ENCODE measurements at regions not wholly inside any gene's neighbourhood (a gene's known extent, or its start where the extent isn't known, plus 50 kb on each side); places are given as distances from the start of the nearest gene placed in this dataset.
"Not testable (repeated sequence)": the region's sequence is repeated elsewhere in the genome, so short reads cannot be mapped to it uniquely, and the experiment has no call there.

GRCh38 chr7:45294559-45294958 lies 137.0 kb downstream of the RAMP3 start:
- ATAC-seq = no peak
- H3K9me3 Mint-ChIP-seq = peaks cover 8% of the 10 kb centered on the region
- DNase-seq = no peak
- H3K4me1 Mint-ChIP-seq = no peaks in the 10 kb centered on the region
- H3K4me3 Mint-ChIP-seq = no peak overlapping the region
- H3K27ac Mint-ChIP-seq = no peak overlapping the region
- no peaks in the 10 kb centered on the region for H3K36me3 Mint-ChIP-seq (ENCODE audit: low read depth)
- peaks cover 18% of the 10 kb centered on the region for H3K27me3 Mint-ChIP-seq

GRCh38 chr7:45295222-45295621 lies 137.6 kb downstream of the RAMP3 start:
- no peak for ATAC-seq
- Mint-ChIP-seq H3K4me3 (no peak overlapping the region), H3K36me3 (ENCODE audit: low read depth) (no peaks in the 10 kb centered on the region), H3K27ac (no peak overlapping the region), H3K4me1 (no peaks in the 10 kb centered on the region), H3K9me3 (peaks cover 3% of the 10 kb centered on the region), H3K27me3 (peaks cover 21% of the 10 kb centered on the region)
- DNase-seq = no peak

- Mint-ChIP-seq H3K4me1 (no peaks in the 10 kb centered on the region), H3K4me3 (no peak overlapping the region), H3K27me3 (peaks cover 30% of the 10 kb centered on the region), H3K36me3 (ENCODE audit: low read depth) (no peaks in the 10 kb centered on the region), H3K9me3 (no peaks in the 10 kb centered on the region), H3K27ac (no peak overlapping the region)
- DNase-seq (no peak), ATAC-seq (no peak)
These were observed 139.2 kb downstream of the RAMP3 start for GRCh38 chr7:45296748-45297147.

GRCh38 chr7:45306752-45307305 lies 149.2 kb downstream of the RAMP3 start:
- Mint-ChIP-seq H3K4me1 (no peaks in the 10 kb centered on the region), H3K27me3 (peaks cover 3% of the 10 kb centered on the region), H3K9me3 (peaks cover 15% of the 10 kb centered on the region), H3K36me3 (ENCODE audit: low read depth) (no peaks in the 10 kb centered on the region), H3K4me3 (no peak overlapping the region), H3K27ac (no peak overlapping the region)
- ATAC-seq (no peak), DNase-seq (no peak)

- DNase-seq = no peak
- H3K27ac Mint-ChIP-seq = no peak overlapping the region
- peaks cover 24% of the 10 kb centered on the region for H3K9me3 Mint-ChIP-seq
- H3K4me3 Mint-ChIP-seq = no peak overlapping the region
- ATAC-seq = no peak
- no peaks in the 10 kb centered on the region for H3K4me1 Mint-ChIP-seq
- peaks cover 4% of the 10 kb centered on the region for H3K36me3 Mint-ChIP-seq (ENCODE audit: low read depth)
- peaks cover 17% of the 10 kb centered on the region for H3K27me3 Mint-ChIP-seq
These were observed 154.0 kb downstream of the RAMP3 start for GRCh38 chr7:45311597-45311996.

GRCh38 chr7:45315512-45315911 lies 157.9 kb downstream of the RAMP3 start:
- Mint-ChIP-seq H3K27me3 (peaks cover 27% of the 10 kb centered on the region), H3K9me3 (peaks cover 27% of the 10 kb centered on the region)
- not testable (repeated sequence) for H3K27ac Mint-ChIP-seq; H3K4me1 Mint-ChIP-seq; ATAC-seq; H3K4me3 Mint-ChIP-seq; DNase-seq; H3K36me3 Mint-ChIP-seq (ENCODE audit: low read depth)

GRCh38 chr7:45324683-45325237 lies 167.2 kb downstream of the RAMP3 start:
- Mint-ChIP-seq H3K9me3 (peaks cover 9% of the 10 kb centered on the region), H3K27ac (no peak overlapping the region), H3K4me1 (no peaks in the 10 kb centered on the region), H3K36me3 (ENCODE audit: low read depth) (no peaks in the 10 kb centered on the region), H3K27me3 (peaks cover 3% of the 10 kb centered on the region), H3K4me3 (no peak overlapping the region)
- no peak for DNase-seq
- ATAC-seq = no peak

- ATAC-seq (no peak), DNase-seq (no peak)
- H3K4me3 Mint-ChIP-seq = no peak overlapping the region
- no peak overlapping the region for H3K27ac Mint-ChIP-seq
- H3K9me3 Mint-ChIP-seq = peaks cover 4% of the 10 kb centered on the region
- no peaks in the 10 kb centered on the region for H3K4me1 Mint-ChIP-seq
- no peaks in the 10 kb centered on the region for H3K36me3 Mint-ChIP-seq (ENCODE audit: low read depth)
- H3K27me3 Mint-ChIP-seq = peaks cover 3% of the 10 kb centered on the region
These were observed 167.8 kb downstream of the RAMP3 start for GRCh38 chr7:45325378-45325777.

GRCh38 chr7:45328403-45328981 lies 170.9 kb downstream of the RAMP3 start:
- no peaks in the 10 kb centered on the region for H3K4me1 Mint-ChIP-seq
- H3K27ac Mint-ChIP-seq = no peak overlapping the region
- peaks cover 21% of the 10 kb centered on the region for H3K9me3 Mint-ChIP-seq

GRCh38 chr7:45331563-45331962 lies 174.0 kb downstream of the RAMP3 start:
- DNase-seq (no peak), ATAC-seq (no peak)
- H3K27ac Mint-ChIP-seq = no peak overlapping the region
- H3K27me3 Mint-ChIP-seq = peaks cover 24% of the 10 kb centered on the region
- H3K4me3 Mint-ChIP-seq = no peak overlapping the region
- no peaks in the 10 kb centered on the region for H3K36me3 Mint-ChIP-seq (ENCODE audit: low read depth)
- peaks cover 24% of the 10 kb centered on the region for H3K9me3 Mint-ChIP-seq
- H3K4me1 Mint-ChIP-seq = no peaks in the 10 kb centered on the region

More at GRCh38 chr7:45328403-45328981, 170.9 kb downstream of the RAMP3 start:
- DNase-seq = no peak
- ATAC-seq = no peak
- Mint-ChIP-seq H3K27me3 (peaks cover 8% of the 10 kb centered on the region), H3K4me3 (no peak overlapping the region), H3K36me3 (ENCODE audit: low read depth) (no peaks in the 10 kb centered on the region)

GRCh38 chr7:45335024-45335423 lies 177.4 kb downstream of the RAMP3 start:
- ATAC-seq; H3K4me3 Mint-ChIP-seq; H3K27ac Mint-ChIP-seq; H3K36me3 Mint-ChIP-seq (ENCODE audit: low read depth); DNase-seq; H3K4me1 Mint-ChIP-seq: not testable (repeated sequence)
- Mint-ChIP-seq H3K9me3 (peaks cover 21% of the 10 kb centered on the region), H3K27me3 (peaks cover 27% of the 10 kb centered on the region)

GRCh38 chr7:45342236-45342635 lies 184.6 kb downstream of the RAMP3 start:
- Mint-ChIP-seq H3K27me3 (peaks cover 5% of the 10 kb centered on the region), H3K4me1 (no peaks in the 10 kb centered on the region), H3K4me3 (no peak overlapping the region), H3K27ac (no peak overlapping the region), H3K9me3 (no peaks in the 10 kb centered on the region), H3K36me3 (ENCODE audit: low read depth) (no peaks in the 10 kb centered on the region)
- DNase-seq (no peak), ATAC-seq (no peak)

- no peak for DNase-seq
These were observed 186.2 kb downstream of the RAMP3 start for GRCh38 chr7:45343746-45344145.

GRCh38 chr7:45347804-45348203 lies 190.2 kb downstream of the RAMP3 start:
- no peaks in the 10 kb centered on the region for H3K36me3 Mint-ChIP-seq (ENCODE audit: low read depth)
- H3K4me3 Mint-ChIP-seq = no peak overlapping the region
- DNase-seq = no peak
- no peak for ATAC-seq
- H3K27me3 Mint-ChIP-seq = peaks cover 5% of the 10 kb centered on the region
- H3K9me3 Mint-ChIP-seq = no peaks in the 10 kb centered on the region
- H3K4me1 Mint-ChIP-seq = no peaks in the 10 kb centered on the region
- H3K27ac Mint-ChIP-seq = no peak overlapping the region

More at GRCh38 chr7:45343746-45344145, 186.2 kb downstream of the RAMP3 start:
- no peak overlapping the region for H3K27ac Mint-ChIP-seq
- H3K4me1 Mint-ChIP-seq = no peaks in the 10 kb centered on the region
- peaks cover 6% of the 10 kb centered on the region for H3K27me3 Mint-ChIP-seq
- no peak for ATAC-seq
- H3K36me3 Mint-ChIP-seq (ENCODE audit: low read depth) = no peaks in the 10 kb centered on the region
- no peaks in the 10 kb centered on the region for H3K9me3 Mint-ChIP-seq
- H3K4me3 Mint-ChIP-seq = no peak overlapping the region

- Mint-ChIP-seq H3K36me3 (ENCODE audit: low read depth) (no peaks in the 10 kb centered on the region), H3K9me3 (no peaks in the 10 kb centered on the region), H3K4me3 (no peak overlapping the region), H3K4me1 (no peaks in the 10 kb centered on the region), H3K27me3 (peaks cover 7% of the 10 kb centered on the region), H3K27ac (no peak overlapping the region)
- ATAC-seq = no peak
- no peak for DNase-seq
These were observed 191.5 kb downstream of the RAMP3 start for GRCh38 chr7:45349090-45349489.

All from activated naive CD8-positive, alpha-beta T cell treated with anti-CD3 and anti-CD28 coated beads, Interleukin-2, amount 50 U/mL, for 24 hours (primary cell).